ENCODE measurements at regions not wholly inside any gene's neighbourhood (a gene's known extent, or its start where the extent isn't known, plus 50 kb on each side); places are given as distances from the start of the nearest gene placed in this dataset.

- Histone ChIP-seq H3K9me3 (ENCODE audit: low read length) (no peaks in the 10 kb centered on the region), H2AFZ (ENCODE audit: low read depth, low read length) (no peak overlapping the region), H3K36me3 (ENCODE audit: insufficient read depth, low read length) (no peaks in the 10 kb centered on the region), H3K27me3 (ENCODE audit: insufficient read depth, low read depth, low read length) (no peaks in the 10 kb centered on the region), H3F3A (ENCODE audit: insufficient read depth, low read length, poor library complexity, severe bottlenecking) (no peaks in the 10 kb centered on the region), H3K9me2 (ENCODE audit: insufficient read depth, low read length) (no peaks in the 10 kb centered on the region), H3K27ac (ENCODE audit: low read length) (no peak overlapping the region), H3K4me2 (ENCODE audit: low read length) (no peak overlapping the region), H4K20me1 (ENCODE audit: insufficient read depth) (no peaks in the 10 kb centered on the region), H3K4me3 (ENCODE audit: low read length) (no peak overlapping the region), H3K79me2 (replicated peaks; ENCODE audit: insufficient read depth, low read length) (no peaks in the 10 kb centered on the region), H3K9ac (ENCODE audit: low read length) (no peak overlapping the region)
- TF ChIP-seq EZH2 (IDR thresholded peaks at IDR 0.05; ENCODE audit: borderline replicate concordance, insufficient read depth, low read length, poor library complexity, severe bottlenecking) (no peak), SMC3 (conservative IDR thresholded peaks at IDR 0.05; ENCODE audit: poor library complexity) (no peak), CTCF (IDR thresholded peaks at IDR 0.05; ENCODE audit: poor library complexity, severe bottlenecking) (no peak), POLR2AphosphoS5 (IDR thresholded peaks at IDR 0.05) (no peak), TAF1 (IDR thresholded peaks at IDR 0.05; ENCODE audit: low read depth) (no peak), EP300 (conservative IDR thresholded peaks at IDR 0.05; ENCODE audit: poor library complexity, severe bottlenecking) (no peak), RAD21 (conservative IDR thresholded peaks at IDR 0.05) (no peak)
- TF ChIP-seq, protein P1, sequence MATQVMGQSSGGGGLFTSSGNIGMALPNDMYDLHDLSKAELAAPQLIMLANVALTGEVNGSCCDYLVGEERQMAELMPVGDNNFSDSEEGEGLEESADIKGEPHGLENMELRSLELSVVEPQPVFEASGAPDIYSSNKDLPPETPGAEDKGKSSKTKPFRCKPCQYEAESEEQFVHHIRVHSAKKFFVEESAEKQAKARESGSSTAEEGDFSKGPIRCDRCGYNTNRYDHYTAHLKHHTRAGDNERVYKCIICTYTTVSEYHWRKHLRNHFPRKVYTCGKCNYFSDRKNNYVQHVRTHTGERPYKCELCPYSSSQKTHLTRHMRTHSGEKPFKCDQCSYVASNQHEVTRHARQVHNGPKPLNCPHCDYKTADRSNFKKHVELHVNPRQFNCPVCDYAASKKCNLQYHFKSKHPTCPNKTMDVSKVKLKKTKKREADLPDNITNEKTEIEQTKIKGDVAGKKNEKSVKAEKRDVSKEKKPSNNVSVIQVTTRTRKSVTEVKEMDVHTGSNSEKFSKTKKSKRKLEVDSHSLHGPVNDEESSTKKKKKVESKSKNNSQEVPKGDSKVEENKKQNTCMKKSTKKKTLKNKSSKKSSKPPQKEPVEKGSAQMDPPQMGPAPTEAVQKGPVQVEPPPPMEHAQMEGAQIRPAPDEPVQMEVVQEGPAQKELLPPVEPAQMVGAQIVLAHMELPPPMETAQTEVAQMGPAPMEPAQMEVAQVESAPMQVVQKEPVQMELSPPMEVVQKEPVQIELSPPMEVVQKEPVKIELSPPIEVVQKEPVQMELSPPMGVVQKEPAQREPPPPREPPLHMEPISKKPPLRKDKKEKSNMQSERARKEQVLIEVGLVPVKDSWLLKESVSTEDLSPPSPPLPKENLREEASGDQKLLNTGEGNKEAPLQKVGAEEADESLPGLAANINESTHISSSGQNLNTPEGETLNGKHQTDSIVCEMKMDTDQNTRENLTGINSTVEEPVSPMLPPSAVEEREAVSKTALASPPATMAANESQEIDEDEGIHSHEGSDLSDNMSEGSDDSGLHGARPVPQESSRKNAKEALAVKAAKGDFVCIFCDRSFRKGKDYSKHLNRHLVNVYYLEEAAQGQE (IDR thresholded peaks at IDR 0.05; ENCODE audit: borderline replicate concordance), result no peak
Observed at GRCh38 chrX:39121903-39122302, 320.6 kb downstream of the MID1IP1 start.

DNA sequence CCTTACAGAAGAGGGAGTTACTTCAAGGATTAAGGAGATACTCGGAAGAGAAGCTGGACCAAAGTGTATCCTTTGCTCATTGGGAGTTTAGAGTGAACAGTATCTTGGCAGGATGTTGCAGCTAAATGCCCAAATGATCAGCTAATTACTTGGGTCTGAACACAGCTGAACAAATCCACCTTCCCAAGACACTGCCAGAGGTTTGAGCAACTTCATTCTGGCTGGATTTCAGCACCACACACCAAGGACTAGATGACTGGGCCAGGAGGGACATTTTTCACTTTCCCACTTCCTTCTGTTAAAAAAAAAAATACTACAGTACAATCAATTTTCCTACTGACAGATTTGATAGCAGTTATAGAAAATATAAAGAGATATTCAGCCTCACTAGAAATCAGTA lies 324.6 kb downstream of the MID1IP1 start:
- Histone ChIP-seq H3K9ac (ENCODE audit: low read length) (no peak overlapping the region), H3K79me2 (replicated peaks; ENCODE audit: insufficient read depth, low read length) (no peaks in the 10 kb centered on the region), H3K9me2 (ENCODE audit: insufficient read depth, low read length) (no peaks in the 10 kb centered on the region), H3K27ac (ENCODE audit: low read length) (no peak overlapping the region), H3F3A (ENCODE audit: insufficient read depth, low read length, poor library complexity, severe bottlenecking) (no peaks in the 10 kb centered on the region), H3K9me3 (ENCODE audit: low read length) (no peaks in the 10 kb centered on the region), H3K36me3 (ENCODE audit: insufficient read depth, low read length) (no peaks in the 10 kb centered on the region), H2AFZ (ENCODE audit: low read depth, low read length) (no peak overlapping the region), H3K4me3 (ENCODE audit: low read length) (no peak overlapping the region), H3K27me3 (ENCODE audit: insufficient read depth, low read depth, low read length) (no peaks in the 10 kb centered on the region), H3K4me2 (ENCODE audit: low read length) (no peak overlapping the region), H4K20me1 (ENCODE audit: insufficient read depth) (no peaks in the 10 kb centered on the region)
- TF ChIP-seq EZH2 (IDR thresholded peaks at IDR 0.05; ENCODE audit: borderline replicate concordance, insufficient read depth, low read length, poor library complexity, severe bottlenecking) (no peak), MXI1 (conservative IDR thresholded peaks at IDR 0.05; ENCODE audit: poor library complexity, severe bottlenecking) (no peak), POLR2AphosphoS5 (IDR thresholded peaks at IDR 0.05) (no peak), TAF1 (IDR thresholded peaks at IDR 0.05; ENCODE audit: low read depth) (no peak), CTCF (IDR thresholded peaks at IDR 0.05; ENCODE audit: poor library complexity, severe bottlenecking) (no peak), EP300 (conservative IDR thresholded peaks at IDR 0.05; ENCODE audit: poor library complexity, severe bottlenecking) (no peak), RAD21 (conservative IDR thresholded peaks at IDR 0.05) (no peak)
- TF ChIP-seq, protein P1 (IDR thresholded peaks at IDR 0.05; ENCODE audit: borderline replicate concordance), result no peak
